ENCODE measurements at regions not wholly inside any gene's neighbourhood (a gene's known extent, or its start where the extent isn't known, plus 50 kb on each side); places are given as distances from the start of the nearest gene placed in this dataset.

DNA sequence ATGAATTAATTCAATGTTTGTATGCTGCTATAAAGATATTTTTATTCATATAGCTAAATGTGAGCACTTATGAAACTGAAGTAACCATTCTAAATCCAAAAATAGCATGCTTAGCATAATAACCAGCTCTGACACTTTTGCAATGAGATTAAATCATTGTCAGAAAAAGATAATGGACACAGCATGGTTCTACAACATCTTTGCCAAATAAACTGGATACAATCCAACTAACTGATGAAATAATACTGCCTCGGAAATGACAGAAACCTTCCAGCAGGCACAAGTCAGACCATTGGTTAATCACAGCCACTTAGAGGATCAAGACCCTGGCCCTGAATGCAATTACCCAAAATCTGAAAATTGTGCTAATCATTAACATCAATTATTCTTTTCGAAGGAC, 592.7 kb upstream of the ADGRL4 start:
- no peak for DNase-seq (ENCODE audit: low read depth in 1 of 2, low spot score in 1 of 2)
- H3K27ac ChIP-seq (replicated peaks): no peak overlapping the region
- TF ChIP-seq, protein P1, sequence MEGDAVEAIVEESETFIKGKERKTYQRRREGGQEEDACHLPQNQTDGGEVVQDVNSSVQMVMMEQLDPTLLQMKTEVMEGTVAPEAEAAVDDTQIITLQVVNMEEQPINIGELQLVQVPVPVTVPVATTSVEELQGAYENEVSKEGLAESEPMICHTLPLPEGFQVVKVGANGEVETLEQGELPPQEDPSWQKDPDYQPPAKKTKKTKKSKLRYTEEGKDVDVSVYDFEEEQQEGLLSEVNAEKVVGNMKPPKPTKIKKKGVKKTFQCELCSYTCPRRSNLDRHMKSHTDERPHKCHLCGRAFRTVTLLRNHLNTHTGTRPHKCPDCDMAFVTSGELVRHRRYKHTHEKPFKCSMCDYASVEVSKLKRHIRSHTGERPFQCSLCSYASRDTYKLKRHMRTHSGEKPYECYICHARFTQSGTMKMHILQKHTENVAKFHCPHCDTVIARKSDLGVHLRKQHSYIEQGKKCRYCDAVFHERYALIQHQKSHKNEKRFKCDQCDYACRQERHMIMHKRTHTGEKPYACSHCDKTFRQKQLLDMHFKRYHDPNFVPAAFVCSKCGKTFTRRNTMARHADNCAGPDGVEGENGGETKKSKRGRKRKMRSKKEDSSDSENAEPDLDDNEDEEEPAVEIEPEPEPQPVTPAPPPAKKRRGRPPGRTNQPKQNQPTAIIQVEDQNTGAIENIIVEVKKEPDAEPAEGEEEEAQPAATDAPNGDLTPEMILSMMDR (IDR thresholded peaks at IDR 0.05; ENCODE audit: insufficient read depth, low read length): no peak
- TF ChIP-seq GABPA (IDR thresholded peaks at IDR 0.05; ENCODE audit: low read depth) (no peak), POLR2AphosphoS5 (IDR thresholded peaks at IDR 0.05; ENCODE audit: low read depth) (no peak), SPI1 (IDR thresholded peaks at IDR 0.05; ENCODE audit: borderline replicate concordance, low read depth) (no peak)
- TF ChIP-seq, protein P2, sequence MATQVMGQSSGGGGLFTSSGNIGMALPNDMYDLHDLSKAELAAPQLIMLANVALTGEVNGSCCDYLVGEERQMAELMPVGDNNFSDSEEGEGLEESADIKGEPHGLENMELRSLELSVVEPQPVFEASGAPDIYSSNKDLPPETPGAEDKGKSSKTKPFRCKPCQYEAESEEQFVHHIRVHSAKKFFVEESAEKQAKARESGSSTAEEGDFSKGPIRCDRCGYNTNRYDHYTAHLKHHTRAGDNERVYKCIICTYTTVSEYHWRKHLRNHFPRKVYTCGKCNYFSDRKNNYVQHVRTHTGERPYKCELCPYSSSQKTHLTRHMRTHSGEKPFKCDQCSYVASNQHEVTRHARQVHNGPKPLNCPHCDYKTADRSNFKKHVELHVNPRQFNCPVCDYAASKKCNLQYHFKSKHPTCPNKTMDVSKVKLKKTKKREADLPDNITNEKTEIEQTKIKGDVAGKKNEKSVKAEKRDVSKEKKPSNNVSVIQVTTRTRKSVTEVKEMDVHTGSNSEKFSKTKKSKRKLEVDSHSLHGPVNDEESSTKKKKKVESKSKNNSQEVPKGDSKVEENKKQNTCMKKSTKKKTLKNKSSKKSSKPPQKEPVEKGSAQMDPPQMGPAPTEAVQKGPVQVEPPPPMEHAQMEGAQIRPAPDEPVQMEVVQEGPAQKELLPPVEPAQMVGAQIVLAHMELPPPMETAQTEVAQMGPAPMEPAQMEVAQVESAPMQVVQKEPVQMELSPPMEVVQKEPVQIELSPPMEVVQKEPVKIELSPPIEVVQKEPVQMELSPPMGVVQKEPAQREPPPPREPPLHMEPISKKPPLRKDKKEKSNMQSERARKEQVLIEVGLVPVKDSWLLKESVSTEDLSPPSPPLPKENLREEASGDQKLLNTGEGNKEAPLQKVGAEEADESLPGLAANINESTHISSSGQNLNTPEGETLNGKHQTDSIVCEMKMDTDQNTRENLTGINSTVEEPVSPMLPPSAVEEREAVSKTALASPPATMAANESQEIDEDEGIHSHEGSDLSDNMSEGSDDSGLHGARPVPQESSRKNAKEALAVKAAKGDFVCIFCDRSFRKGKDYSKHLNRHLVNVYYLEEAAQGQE (IDR thresholded peaks at IDR 0.05; ENCODE audit: insufficient replicate concordance, low read depth): no peak
- no peaks in the 10 kb centered on the region for H3K27me3 ChIP-seq (ENCODE audit: insufficient read depth, poor library complexity, severe bottlenecking)
- H3K4me3 ChIP-seq (replicated peaks; ENCODE audit: insufficient read depth, low read length): no peak overlapping the region

DNA sequence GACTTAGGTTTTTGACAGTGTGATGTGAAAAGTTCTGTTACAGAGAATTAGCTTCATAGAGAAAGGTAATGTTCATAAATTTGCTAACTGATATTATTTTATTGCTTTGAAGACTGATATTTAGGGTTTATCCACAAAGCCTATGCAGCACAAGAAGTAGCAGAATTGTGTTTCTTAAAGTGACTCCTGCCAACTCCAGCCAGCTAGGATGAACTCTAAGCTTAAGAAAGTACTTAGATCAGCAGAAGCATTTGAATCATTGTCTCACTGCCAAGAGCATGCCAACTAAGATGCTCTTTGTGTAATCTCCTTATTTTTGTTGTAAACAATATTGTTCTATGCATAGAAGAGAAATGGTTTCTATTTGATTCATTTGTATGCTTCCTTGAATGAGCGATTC, 589.4 kb upstream of the ADGRL4 start:
- Histone ChIP-seq H3K27me3 (ENCODE audit: insufficient read depth, poor library complexity, severe bottlenecking) (no peaks in the 10 kb centered on the region), H3K4me3 (replicated peaks; ENCODE audit: insufficient read depth, low read length) (no peak overlapping the region), H3K27ac (replicated peaks) (no peak overlapping the region)
- no peak for DNase-seq (ENCODE audit: low read depth in 1 of 2, low spot score in 1 of 2)
- TF ChIP-seq, protein P2 (IDR thresholded peaks at IDR 0.05; ENCODE audit: insufficient replicate concordance, low read depth): no peak
- TF ChIP-seq, protein P1 (IDR thresholded peaks at IDR 0.05; ENCODE audit: insufficient read depth, low read length): no peak
- TF ChIP-seq GABPA (IDR thresholded peaks at IDR 0.05; ENCODE audit: low read depth) (no peak), SPI1 (IDR thresholded peaks at IDR 0.05; ENCODE audit: borderline replicate concordance, low read depth) (no peak), POLR2AphosphoS5 (IDR thresholded peaks at IDR 0.05; ENCODE audit: low read depth) (no peak)

DNA sequence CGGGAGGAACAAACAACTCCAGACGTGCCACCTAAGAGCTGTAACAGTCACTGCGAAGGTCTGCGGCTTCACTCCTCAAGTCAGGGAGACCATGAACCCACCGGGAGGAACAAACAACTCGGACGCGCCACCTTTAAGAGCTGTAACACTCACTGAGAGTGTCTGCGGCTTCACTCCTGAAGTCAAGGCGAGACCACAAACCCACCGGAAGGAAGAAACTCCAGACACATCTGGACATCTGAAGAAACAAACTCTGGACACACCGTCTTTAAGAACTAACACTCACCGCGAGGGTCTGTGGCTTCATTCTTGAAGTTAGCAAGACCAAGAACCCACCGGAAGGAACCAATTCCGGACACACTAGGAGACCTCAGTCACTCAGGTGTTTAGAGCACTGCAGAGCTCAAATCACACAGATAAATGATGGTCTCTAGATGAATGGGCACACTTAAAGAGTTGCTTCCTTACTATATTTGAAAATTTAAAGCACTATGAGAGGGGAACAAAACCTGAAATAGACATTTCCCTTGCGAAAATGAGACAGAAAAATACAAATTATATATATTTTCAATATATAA, 587.7 kb upstream of the ADGRL4 start:
- Histone ChIP-seq H3K27me3 (ENCODE audit: insufficient read depth, poor library complexity, severe bottlenecking) (no peaks in the 10 kb centered on the region), H3K27ac (replicated peaks) (no peak overlapping the region), H3K4me3 (replicated peaks; ENCODE audit: insufficient read depth, low read length) (no peak overlapping the region)
- DNase-seq (ENCODE audit: low read depth in 1 of 2, low spot score in 1 of 2): no peak
- TF ChIP-seq POLR2AphosphoS5 (IDR thresholded peaks at IDR 0.05; ENCODE audit: low read depth) (no peak), GABPA (IDR thresholded peaks at IDR 0.05; ENCODE audit: low read depth) (no peak), SPI1 (IDR thresholded peaks at IDR 0.05; ENCODE audit: borderline replicate concordance, low read depth) (no peak)
- TF ChIP-seq, protein P2 (IDR thresholded peaks at IDR 0.05; ENCODE audit: insufficient replicate concordance, low read depth): no peak
- TF ChIP-seq, protein P1 (IDR thresholded peaks at IDR 0.05; ENCODE audit: insufficient read depth, low read length): no peak
